ENCODE measurements at regions not wholly inside any gene's neighbourhood (a gene's known extent, or its start where the extent isn't known, plus 50 kb on each side); places are given as distances from the start of the nearest gene placed in this dataset.

DNA sequence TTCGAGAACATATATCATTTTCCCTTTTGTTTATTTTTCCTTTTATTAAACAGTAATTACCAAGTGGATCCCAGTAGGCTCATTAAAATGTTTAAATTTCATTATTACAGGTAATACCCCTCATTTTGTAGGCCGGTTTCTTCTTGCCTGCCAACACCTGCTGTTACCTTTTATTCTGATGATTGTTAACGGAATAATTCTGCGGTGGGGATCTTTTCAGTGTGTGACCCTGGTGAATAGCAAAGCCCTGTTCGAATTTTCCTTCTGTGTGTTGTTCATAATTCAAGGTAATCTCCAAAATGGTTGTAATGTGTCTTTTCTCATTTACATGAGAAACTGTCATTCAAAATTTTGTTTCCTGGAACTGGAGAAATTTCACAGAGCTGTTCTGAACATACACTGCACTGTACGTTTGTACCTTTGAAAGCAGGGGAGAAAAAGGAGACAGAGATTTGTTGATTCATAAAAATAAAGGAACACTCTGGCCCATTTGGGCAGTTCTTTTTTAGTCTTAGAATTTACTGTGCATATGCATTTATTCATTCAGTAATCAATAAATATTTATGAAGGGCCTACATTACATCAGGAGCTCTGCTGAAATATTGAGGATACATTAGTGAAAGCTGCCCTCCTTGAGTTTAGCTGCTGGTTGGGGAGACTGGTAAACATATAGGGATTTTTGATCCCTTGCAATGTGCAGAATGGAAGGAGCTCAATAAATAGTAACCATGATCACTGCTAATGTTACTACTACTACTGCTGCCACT is 502.0 kb downstream of the QKI start:
- no peak overlapping the region for H3K27ac ChIP-seq
- H3K9me2 ChIP-seq (replicated peaks; ENCODE audit: insufficient read depth): no peaks in the 10 kb centered on the region
- no peaks in the 10 kb centered on the region for H3K27me3 ChIP-seq
- H3K36me3 ChIP-seq (replicated peaks; ENCODE audit: insufficient read depth, low read depth): no peaks in the 10 kb centered on the region
- H3K9me3 ChIP-seq (ENCODE audit: low read depth): no peaks in the 10 kb centered on the region
- no peak overlapping the region for H3K4me2 ChIP-seq
- H3K79me2 ChIP-seq: no peaks in the 10 kb centered on the region
- no peaks in the 10 kb centered on the region for H3K4me1 ChIP-seq (ENCODE audit: insufficient read depth)
- H3K4me3 ChIP-seq: no peak overlapping the region
- WGBS (ENCODE audit: low lambda C conversion rate, missing lambda C conversion rate): 87% methylated on average over 6 of the region's 6 CpGs
- H4K20me1 ChIP-seq (ENCODE audit: insufficient read depth, poor library complexity, severe bottlenecking): no peaks in the 10 kb centered on the region
- TF ChIP-seq EZH2phosphoT487 (IDR thresholded peaks at IDR 0.05; ENCODE audit: low read depth, severe bottlenecking, unreplicated experiment) (no peak), EZH2 (IDR thresholded peaks at IDR 0.05; ENCODE audit: borderline replicate concordance) (no peak)
- TF ChIP-seq, protein P1, sequence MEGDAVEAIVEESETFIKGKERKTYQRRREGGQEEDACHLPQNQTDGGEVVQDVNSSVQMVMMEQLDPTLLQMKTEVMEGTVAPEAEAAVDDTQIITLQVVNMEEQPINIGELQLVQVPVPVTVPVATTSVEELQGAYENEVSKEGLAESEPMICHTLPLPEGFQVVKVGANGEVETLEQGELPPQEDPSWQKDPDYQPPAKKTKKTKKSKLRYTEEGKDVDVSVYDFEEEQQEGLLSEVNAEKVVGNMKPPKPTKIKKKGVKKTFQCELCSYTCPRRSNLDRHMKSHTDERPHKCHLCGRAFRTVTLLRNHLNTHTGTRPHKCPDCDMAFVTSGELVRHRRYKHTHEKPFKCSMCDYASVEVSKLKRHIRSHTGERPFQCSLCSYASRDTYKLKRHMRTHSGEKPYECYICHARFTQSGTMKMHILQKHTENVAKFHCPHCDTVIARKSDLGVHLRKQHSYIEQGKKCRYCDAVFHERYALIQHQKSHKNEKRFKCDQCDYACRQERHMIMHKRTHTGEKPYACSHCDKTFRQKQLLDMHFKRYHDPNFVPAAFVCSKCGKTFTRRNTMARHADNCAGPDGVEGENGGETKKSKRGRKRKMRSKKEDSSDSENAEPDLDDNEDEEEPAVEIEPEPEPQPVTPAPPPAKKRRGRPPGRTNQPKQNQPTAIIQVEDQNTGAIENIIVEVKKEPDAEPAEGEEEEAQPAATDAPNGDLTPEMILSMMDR (IDR thresholded peaks at IDR 0.05; ENCODE audit: poor library complexity): no peak
- no peak overlapping the region for H2AFZ ChIP-seq
- DNase-seq (ENCODE audit: low spot score): no peak

DNA sequence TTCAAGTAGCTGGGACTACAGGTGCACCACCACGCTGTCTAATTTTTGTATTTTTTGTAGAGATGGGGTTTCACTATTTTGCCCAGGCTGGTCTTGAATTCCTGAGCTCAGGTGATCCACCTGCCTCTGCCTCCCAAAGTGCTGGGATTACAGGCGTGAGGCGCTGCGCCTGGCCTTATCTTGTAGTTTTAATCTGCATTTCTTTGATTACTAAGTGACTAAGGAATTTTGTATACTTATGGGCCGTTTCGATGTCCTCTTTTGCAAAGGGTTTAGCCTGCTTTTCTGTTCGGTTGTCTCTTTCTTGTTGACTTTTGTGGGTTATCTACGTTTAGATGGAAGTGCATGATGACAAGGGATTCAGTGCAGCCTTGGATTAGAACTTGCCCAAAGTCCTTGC is 500.6 kb downstream of the QKI start:
- H3K36me3 ChIP-seq (replicated peaks; ENCODE audit: insufficient read depth, low read depth): no peaks in the 10 kb centered on the region
- TF ChIP-seq, protein P1 (IDR thresholded peaks at IDR 0.05; ENCODE audit: poor library complexity): no peak
- no peak for TF ChIP-seq EZH2phosphoT487 (IDR thresholded peaks at IDR 0.05; ENCODE audit: low read depth, severe bottlenecking, unreplicated experiment)
- TF ChIP-seq EZH2 (IDR thresholded peaks at IDR 0.05; ENCODE audit: borderline replicate concordance): no peak
- no peak for DNase-seq (ENCODE audit: low spot score)
- no peak overlapping the region for H3K4me3 ChIP-seq
- H3K27ac ChIP-seq: no peak overlapping the region
- H4K20me1 ChIP-seq (ENCODE audit: insufficient read depth, poor library complexity, severe bottlenecking): no peaks in the 10 kb centered on the region
- H3K9me3 ChIP-seq (ENCODE audit: low read depth): no peaks in the 10 kb centered on the region
- 63% methylated on average over 8 of the region's 8 CpGs for WGBS (ENCODE audit: low lambda C conversion rate, missing lambda C conversion rate)
- no peak overlapping the region for H3K4me2 ChIP-seq
- no peak overlapping the region for H2AFZ ChIP-seq
- H3K79me2 ChIP-seq: no peaks in the 10 kb centered on the region
- no peaks in the 10 kb centered on the region for H3K9me2 ChIP-seq (replicated peaks; ENCODE audit: insufficient read depth)
- no peaks in the 10 kb centered on the region for H3K4me1 ChIP-seq (ENCODE audit: insufficient read depth)
- no peaks in the 10 kb centered on the region for H3K27me3 ChIP-seq

DNA sequence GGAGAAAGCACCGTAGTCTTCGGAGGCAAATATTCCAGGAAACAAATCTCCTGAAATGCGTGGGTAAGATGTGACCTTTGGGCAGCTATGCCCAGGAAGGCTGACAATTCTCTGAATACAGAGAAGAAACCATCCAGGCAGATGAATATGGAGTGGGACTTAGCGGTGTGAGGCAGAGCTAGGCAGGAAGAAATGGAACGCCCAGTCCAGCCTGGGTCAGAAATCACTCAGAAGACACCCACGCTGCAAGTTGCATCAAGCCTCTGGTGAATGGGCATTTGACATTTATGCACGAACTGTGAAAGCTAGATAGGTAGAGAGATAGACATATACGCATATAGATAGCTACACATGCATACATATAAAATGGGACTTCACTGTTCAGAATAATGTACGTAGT is 498.5 kb downstream of the QKI start:
- no peaks in the 10 kb centered on the region for H3K36me3 ChIP-seq (replicated peaks; ENCODE audit: insufficient read depth, low read depth)
- WGBS (ENCODE audit: low lambda C conversion rate, missing lambda C conversion rate): 93% methylated on average over 9 of the region's 9 CpGs
- no peaks in the 10 kb centered on the region for H3K79me2 ChIP-seq
- no peak for DNase-seq (ENCODE audit: low spot score)
- H3K27ac ChIP-seq: no peak overlapping the region
- H3K9me2 ChIP-seq (replicated peaks; ENCODE audit: insufficient read depth): no peaks in the 10 kb centered on the region
- H3K27me3 ChIP-seq: no peaks in the 10 kb centered on the region
- H2AFZ ChIP-seq: no peak overlapping the region
- TF ChIP-seq EZH2phosphoT487 (IDR thresholded peaks at IDR 0.05; ENCODE audit: low read depth, severe bottlenecking, unreplicated experiment): no peak
- no peak for TF ChIP-seq EZH2 (IDR thresholded peaks at IDR 0.05; ENCODE audit: borderline replicate concordance)
- TF ChIP-seq, protein P1 (IDR thresholded peaks at IDR 0.05; ENCODE audit: poor library complexity): no peak
- no peak overlapping the region for H3K4me3 ChIP-seq
- H4K20me1 ChIP-seq (ENCODE audit: insufficient read depth, poor library complexity, severe bottlenecking): no peaks in the 10 kb centered on the region
- H3K9me3 ChIP-seq (ENCODE audit: low read depth): no peaks in the 10 kb centered on the region
- no peak overlapping the region for H3K4me2 ChIP-seq
- no peaks in the 10 kb centered on the region for H3K4me1 ChIP-seq (ENCODE audit: insufficient read depth)
